ENCODE measurements at regions not wholly inside any gene's neighbourhood (a gene's known extent, or its start where the extent isn't known, plus 50 kb on each side); places are given as distances from the start of the nearest gene placed in this dataset.

- DNase-seq (ENCODE audit: low spot score): no peak
- in situ Hi-C loops (cut with HindIII; ENCODE audit: low sequenced_read_pairs): no loop called here
Observed at GRCh38 chr3:124587053-124587408, 143.2 kb upstream of the UMPS start.

GRCh38 chr3:124588036-124588435, 142.2 kb upstream of the UMPS start:
- in situ Hi-C loops (cut with HindIII; ENCODE audit: low sequenced_read_pairs): no loop called here
- DNase-seq (ENCODE audit: low spot score): no peak

DNA sequence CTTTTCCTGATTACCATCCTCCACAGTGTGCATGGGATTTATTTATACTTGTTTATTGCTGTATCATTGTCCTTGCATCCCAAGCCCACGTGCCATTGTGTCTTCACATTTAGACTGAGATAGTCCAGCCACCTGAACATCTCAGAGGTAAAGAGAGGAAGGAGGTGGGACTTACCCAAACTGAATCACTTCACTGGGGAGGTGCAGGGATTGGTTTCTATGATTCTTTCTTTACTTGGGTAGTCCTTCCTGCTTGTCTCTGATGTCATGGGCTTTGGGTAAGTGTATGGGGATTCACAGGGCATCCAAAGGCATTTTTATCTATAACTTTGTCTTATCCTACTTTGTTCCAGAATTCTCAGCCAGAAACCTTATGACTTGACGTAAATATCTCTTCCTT, 141.5 kb upstream of the UMPS start:
- in situ Hi-C loops (cut with HindIII; ENCODE audit: low sequenced_read_pairs): no loop called here
- no peak for DNase-seq (ENCODE audit: low spot score)

DNA sequence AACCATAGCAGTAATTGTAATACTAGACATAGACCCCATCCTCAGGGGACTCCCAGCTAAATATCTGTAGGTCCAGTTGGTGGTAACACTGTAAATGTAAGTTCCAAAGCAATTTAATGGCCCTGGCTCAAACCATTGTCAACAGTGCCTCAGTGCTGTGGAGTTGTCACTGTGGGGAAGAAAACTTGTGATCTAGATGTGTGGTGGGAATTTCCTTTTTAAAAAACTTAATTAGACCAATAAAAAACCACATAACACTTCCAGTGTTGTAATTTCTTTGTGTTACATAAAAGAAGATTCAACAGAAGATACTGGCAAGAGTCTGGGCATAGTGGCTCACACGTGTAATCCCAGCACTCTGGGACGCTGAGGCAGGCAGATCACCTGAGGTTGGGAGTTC, 138.6 kb upstream of the UMPS start:
- in situ Hi-C loops (cut with HindIII; ENCODE audit: low sequenced_read_pairs): no loop called here
- no peak for DNase-seq (ENCODE audit: low spot score)

DNA sequence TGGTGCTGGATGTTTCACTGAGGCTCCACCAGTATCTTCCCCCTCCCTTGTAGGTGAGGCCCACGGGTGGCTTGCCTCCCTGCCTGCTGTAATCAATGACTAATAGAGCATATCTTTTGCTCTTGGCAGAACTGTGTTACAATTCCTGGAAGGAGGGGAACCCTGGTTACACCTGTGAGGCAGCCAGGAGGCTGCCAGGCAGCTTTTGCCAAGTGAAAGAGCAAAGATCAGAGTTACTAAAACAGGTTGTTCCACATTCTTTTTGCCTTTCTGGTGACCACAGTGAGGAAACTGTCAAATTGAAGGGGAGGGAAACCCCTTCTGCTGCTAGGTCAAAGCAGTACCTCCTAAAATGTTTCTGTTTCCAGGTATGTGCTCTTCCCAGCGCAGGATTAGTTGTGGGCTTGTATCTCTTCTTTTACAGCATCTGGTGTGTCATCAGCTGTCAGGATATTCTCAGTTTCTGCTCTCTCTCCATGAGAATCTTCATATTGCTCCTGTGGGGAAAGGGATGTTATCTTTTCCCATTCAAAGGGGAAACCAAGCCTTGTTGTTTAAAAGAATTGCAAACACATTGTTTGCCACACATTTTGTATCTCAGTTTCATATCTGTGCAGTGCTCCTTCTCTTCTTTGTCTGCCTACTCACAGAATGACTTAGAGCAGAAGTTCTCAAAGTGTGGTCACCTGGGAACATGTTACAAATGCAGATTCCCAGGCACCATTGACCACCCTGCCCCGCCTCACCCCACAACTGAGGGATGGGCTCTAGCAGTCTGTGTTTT, 137.4 kb upstream of the UMPS start:
- DNase-seq (ENCODE audit: low spot score): no peak
- in situ Hi-C loops (cut with HindIII; ENCODE audit: low sequenced_read_pairs): no loop called here

DNA sequence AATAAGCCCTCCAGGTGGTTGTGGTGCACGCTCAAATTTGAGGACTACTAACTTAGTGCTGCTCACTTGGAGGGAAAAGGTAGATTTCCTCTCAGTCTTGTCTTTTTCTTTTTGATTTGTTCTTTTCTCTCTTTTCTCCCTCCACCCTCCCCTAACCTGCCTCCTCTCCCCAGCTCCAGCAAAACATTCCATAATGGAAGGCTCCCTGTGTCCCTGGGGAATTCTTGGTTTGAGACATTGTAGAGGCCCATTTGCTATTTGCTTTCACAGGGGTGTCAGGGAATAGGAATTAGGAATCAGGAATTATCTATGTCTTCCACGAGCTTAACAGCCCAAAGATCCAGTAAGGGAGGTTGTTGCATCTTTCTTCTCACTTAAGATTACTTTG, 136.8 kb upstream of the UMPS start:
- in situ Hi-C loops (cut with HindIII; ENCODE audit: low sequenced_read_pairs): no loop called here
- no peak for DNase-seq (ENCODE audit: low spot score)

DNA sequence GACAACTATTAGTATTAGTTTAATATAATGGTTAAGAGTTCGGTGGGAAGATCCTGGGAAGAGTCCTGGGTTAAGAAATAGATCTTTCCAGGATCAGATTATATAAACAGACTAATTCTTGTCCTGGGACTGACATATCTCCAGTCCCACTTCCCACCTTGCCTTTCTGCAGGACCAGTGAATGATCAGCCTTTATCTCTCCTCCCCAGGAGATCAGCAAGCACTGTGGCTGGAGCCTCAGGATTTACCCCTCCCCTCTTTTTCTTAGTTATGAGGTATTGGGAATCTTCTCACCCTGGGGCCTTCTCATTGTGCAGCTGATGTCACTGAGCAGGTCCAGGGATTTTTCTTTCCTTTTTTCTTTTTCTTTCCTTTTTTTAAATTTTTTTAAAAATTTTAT, 135.7 kb upstream of the UMPS start:
- DNase-seq (ENCODE audit: low spot score): no peak
- in situ Hi-C loops (cut with HindIII; ENCODE audit: low sequenced_read_pairs): no loop called here

- in situ Hi-C loops (cut with HindIII; ENCODE audit: low sequenced_read_pairs): no loop called here
Observed at GRCh38 chr3:124597273-124597672, 133.0 kb upstream of the UMPS start.

GRCh38 chr3:124597979-124598378, 132.3 kb upstream of the UMPS start:
- in situ Hi-C loops (cut with HindIII; ENCODE audit: low sequenced_read_pairs): no loop called here
- no peak for DNase-seq (ENCODE audit: low spot score)

More at GRCh38 chr3:124597273-124597672, 133.0 kb upstream of the UMPS start:
- DNase-seq (ENCODE audit: low spot score): no peak

DNA sequence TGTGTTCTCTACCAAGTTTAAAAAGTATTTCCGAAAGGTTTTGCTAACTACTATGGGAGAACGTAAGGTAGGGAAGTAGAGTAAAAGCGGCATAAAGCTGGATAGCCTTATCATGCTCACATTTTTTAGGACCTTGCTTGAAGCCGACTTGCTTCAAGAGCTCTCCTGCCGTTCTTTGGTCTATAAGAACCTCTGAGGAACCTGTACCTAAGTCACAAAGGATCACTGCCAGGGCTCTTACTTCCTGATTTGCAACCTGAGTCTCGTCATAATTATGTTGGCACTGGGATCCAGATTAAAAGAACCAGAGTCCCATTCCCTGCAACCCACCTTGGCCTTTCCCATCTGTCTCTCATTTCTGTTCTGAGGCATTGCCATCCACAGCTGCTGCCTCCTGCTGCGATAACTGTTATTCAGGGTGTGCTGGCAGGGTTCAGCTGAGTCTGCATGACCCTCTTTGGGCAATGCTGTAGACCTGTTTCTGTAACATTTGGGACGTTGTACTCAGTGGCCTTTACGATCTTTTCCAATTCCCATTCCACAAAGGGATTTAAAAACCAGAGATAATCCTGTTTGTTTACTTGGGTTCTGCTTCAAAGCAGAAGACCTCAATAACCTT, 131.0 kb upstream of the UMPS start:
- in situ Hi-C loops (cut with HindIII; ENCODE audit: low sequenced_read_pairs): no loop called here
- no peak for DNase-seq (ENCODE audit: low spot score)

DNA sequence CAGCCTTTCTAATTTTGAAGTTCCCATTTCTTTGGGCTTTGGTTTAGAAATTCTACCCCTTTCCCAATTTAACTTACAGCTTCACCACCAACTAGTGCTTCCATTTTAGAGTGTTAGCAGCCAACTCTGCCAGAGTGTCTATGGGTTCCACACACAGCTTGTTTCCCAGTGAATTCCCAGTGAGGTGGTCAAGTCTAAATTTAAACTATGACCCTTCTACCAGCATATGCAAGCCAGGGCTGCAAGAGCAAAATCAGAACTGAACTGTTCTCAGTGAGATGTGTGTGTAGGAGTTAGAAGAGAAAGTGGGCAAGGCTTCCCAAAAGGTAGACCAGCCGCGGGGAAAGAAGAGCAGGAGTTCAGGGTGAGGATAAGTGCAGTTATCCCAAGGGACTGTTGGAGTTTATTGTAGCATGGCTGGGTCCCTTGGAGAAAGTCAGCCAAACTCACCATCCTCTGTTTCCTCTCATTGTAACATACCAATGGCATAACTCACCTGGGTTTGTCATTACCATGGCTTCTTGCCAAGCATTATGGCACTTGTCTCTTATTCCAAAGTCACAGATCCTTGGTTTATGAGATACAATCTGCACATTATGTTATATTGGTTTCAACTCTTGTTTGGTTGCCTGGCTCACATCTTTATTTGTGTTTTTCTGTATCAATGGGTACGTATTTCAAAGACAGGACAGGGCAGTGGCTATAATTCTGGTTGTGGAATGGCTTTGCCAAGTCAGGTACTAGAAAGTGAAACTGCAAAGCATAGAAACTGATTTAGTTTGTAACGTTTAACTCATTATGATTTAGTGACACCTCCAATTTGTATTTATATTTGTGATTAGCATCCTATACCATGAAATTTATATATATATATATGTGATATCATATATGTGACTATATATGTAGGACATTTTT, 130.2 kb upstream of the UMPS start:
- in situ Hi-C loops (cut with HindIII; ENCODE audit: low sequenced_read_pairs): no loop called here
- no peak for DNase-seq (ENCODE audit: low spot score)

GRCh38 chr3:124600765-124601164, 129.5 kb upstream of the UMPS start:
- DNase-seq (ENCODE audit: low spot score): no peak
- in situ Hi-C loops (cut with HindIII; ENCODE audit: low sequenced_read_pairs): no loop called here

GRCh38 chr3:124601190-124601589, 129.1 kb upstream of the UMPS start:
- DNase-seq (ENCODE audit: low spot score): no peak
- in situ Hi-C loops (cut with HindIII; ENCODE audit: low sequenced_read_pairs): no loop called here

DNA sequence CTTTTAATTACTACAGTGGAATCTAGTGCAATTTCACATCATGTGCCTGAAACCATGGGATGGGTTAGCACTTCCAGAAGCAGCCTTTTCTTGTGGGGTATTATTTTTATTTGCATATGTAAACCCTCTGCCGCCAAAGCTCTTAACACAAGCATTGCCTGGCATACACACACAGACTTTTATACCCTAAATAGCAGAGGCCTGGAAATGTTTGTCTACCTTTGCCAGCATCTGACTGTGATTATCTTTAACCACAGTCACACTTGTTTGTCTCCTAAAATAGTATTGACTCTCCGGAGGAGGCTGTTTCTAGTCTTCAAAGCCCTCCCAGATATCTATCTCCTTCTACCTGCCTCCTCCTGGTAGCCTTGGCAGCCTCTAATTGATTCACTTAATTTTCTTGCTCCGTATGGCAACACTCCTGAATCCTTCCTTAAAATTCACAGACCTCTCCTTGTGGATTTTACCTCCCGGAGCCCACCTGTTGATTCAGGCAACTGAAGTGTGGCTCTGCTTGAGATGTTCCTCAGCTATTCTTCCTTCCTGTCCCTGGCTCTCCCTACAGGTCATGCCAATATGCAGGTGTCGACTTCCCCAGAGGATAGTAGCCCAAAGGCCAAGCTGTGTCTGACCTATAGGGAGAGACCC, 127.1 kb upstream of the UMPS start:
- in situ Hi-C loops (cut with HindIII; ENCODE audit: low sequenced_read_pairs): no loop called here
- DNase-seq (ENCODE audit: low spot score): no peak

GRCh38 chr3:124605781-124606579, 124.3 kb upstream of the UMPS start:
- DNase-seq (ENCODE audit: low spot score): no peak
- in situ Hi-C loops (cut with HindIII; ENCODE audit: low sequenced_read_pairs): no loop called here

- no peak for DNase-seq (ENCODE audit: low spot score)
Observed at GRCh38 chr3:124607163-124607562, 123.1 kb upstream of the UMPS start.

DNA sequence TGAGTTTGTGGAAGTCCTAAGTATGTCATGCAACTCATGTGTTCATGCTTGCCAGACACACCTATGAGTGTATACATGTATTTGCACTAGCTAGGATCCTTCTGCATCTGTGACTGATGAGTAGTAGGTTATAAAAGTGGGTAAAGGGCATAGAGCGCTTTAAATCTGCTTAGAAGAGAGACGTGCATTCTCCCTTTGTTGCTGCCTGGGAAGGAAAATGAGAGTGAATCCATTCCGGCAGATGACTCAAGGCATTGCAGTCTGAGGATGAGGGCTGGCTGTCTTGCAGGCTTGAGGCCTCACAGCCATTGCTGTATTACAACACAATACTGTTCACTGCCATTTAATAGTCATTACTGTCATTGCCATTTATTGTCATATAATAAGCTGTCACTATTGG, 120.8 kb upstream of the UMPS start:
- DNase-seq (ENCODE audit: low spot score): no peak
- in situ Hi-C loops (cut with HindIII; ENCODE audit: low sequenced_read_pairs): no loop called here

More at GRCh38 chr3:124607163-124607562, 123.1 kb upstream of the UMPS start:
- in situ Hi-C loops (cut with HindIII; ENCODE audit: low sequenced_read_pairs): no loop called here

GRCh38 chr3:124610130-124610529, 120.1 kb upstream of the UMPS start:
- in situ Hi-C loops (cut with HindIII; ENCODE audit: low sequenced_read_pairs): no loop called here
- no peak for DNase-seq (ENCODE audit: low spot score)

- no peak for DNase-seq (ENCODE audit: low spot score)
- in situ Hi-C loops (cut with HindIII; ENCODE audit: low sequenced_read_pairs): no loop called here
Observed at GRCh38 chr3:124611520-124611919, 118.7 kb upstream of the UMPS start.
